ENCODE measurements at regions not wholly inside any gene's neighbourhood (a gene's known extent, or its start where the extent isn't known, plus 50 kb on each side); places are given as distances from the start of the nearest gene placed in this dataset.

DNA sequence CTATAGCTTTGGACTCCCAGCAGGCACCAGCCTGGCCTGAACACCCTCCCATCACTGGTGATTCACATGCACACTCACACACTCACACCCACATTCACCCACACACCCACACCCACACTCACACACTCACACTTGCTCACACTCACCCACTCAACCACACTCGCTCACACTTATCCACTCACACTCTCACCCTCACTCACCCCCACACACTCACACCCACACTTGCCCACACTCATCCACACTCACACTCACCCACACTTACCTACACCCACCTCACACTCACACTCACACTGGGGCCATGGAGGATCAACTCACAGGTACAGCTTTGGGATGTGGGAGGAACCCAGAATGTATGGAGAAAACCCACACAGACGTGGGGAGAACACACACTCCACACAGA is 548.2 kb upstream of the FAT1 start:
- no peak for TF ChIP-seq YY1 (IDR thresholded peaks at IDR 0.05; ENCODE audit: insufficient read depth, insufficient read length)
- TF ChIP-seq ZNF274 (IDR thresholded peaks at IDR 0.05; ENCODE audit: low read depth, low read length), result no peak
- TF ChIP-seq SUZ12 (IDR thresholded peaks at IDR 0.05; ENCODE audit: extremely low read depth, insufficient read depth, insufficient read length), result no peak

Measured in NT2/D1 (cell line).